HEK293T (cell line): ENCODE measurements at regions not wholly inside any gene's neighbourhood (a gene's known extent, or its start where the extent isn't known, plus 50 kb on each side); places are given as distances from the start of the nearest gene placed in this dataset.

Experiments used
- CTCF ChIA-PET: fragments of 350-600 bp; formaldehyde crosslinking; extraction: SDS; loops from one replicate; lab custom pipeline; 2021; ENCODE audit warnings: antibody characterized with exemption, inconsistent platforms; lab: Yijun Ruan, JAX
- POLR2A ChIA-PET: fragments of 350-600 bp; formaldehyde crosslinking; extraction: SDS; loops from one replicate; lab custom pipeline; 2020; ENCODE audit warnings: antibody characterized with exemption, inconsistent platforms; lab: Yijun Ruan, JAX
- DNase-seq: peaks from one replicate; pipeline ENCODE4 v3.0.0; 2012; ENCODE audit warnings: mixed read lengths; ENCODE audit errors: extremely low spot score
- ARNT ChIP-seq: fragments of 450-650 bp; IDR thresholded peaks from 2 replicates; pipeline ENCODE4 v1.6.1; 2017; ENCODE audit warnings: mild to moderate bottlenecking
- BHLHE40 ChIP-seq: fragments of 450-650 bp; IDR thresholded peaks from 2 replicates; pipeline ENCODE4 v1.6.1; 2016; ENCODE audit warnings: mild to moderate bottlenecking, moderate library complexity, borderline replicate concordance
- CTBP1 ChIP-seq: fragments of 450-650 bp; IDR thresholded peaks from 2 replicates; pipeline ENCODE4 v1.6.1; 2016; ENCODE audit warnings: borderline replicate concordance
- ELF4 ChIP-seq: fragments of 450-650 bp; IDR thresholded peaks from 2 replicates; pipeline ENCODE4 v1.6.1; 2017; ENCODE audit warnings: antibody characterized with exemption
- FOXA1 ChIP-seq: fragments of 450-650 bp; IDR thresholded peaks from 2 replicates; pipeline ENCODE4 v1.6.1; 2016; ENCODE audit warnings: mild to moderate bottlenecking
- FOXK2 ChIP-seq: fragments of 450-650 bp; IDR thresholded peaks from 2 replicates; pipeline ENCODE4 v1.6.1; 2016; ENCODE audit warnings: mild to moderate bottlenecking
- FOXM1 ChIP-seq: fragments of 450-650 bp; IDR thresholded peaks from 2 replicates; pipeline ENCODE4 v1.6.1; 2017; ENCODE audit warnings: mild to moderate bottlenecking, borderline replicate concordance
- HDGF ChIP-seq: fragments of 450-650 bp; IDR thresholded peaks from 2 replicates; pipeline ENCODE4 v1.6.1; 2017; ENCODE audit warnings: antibody characterized with exemption, borderline replicate concordance
- L3MBTL2 ChIP-seq: fragments of 450-650 bp; conservative IDR thresholded peaks from 2 replicates; pipeline ENCODE4 v1.6.1; 2016; ENCODE audit warnings: mild to moderate bottlenecking
- LEF1 ChIP-seq: fragments of 450-650 bp; IDR thresholded peaks from 2 replicates; pipeline ENCODE4 v1.6.1; 2017; ENCODE audit warnings: mild to moderate bottlenecking, borderline replicate concordance
- NFRKB ChIP-seq: fragments of 450-650 bp; IDR thresholded peaks from 2 replicates; pipeline ENCODE4 v1.6.1; 2016; ENCODE audit warnings: mild to moderate bottlenecking, moderate library complexity
- SP1 ChIP-seq: fragments of 450-650 bp; IDR thresholded peaks from 2 replicates; pipeline ENCODE4 v1.6.1; 2017
- SUZ12 ChIP-seq: fragments of 450-650 bp; IDR thresholded peaks from 2 replicates; pipeline ENCODE4 v1.6.1; 2016; ENCODE audit warnings: mild to moderate bottlenecking
- TARDBP ChIP-seq: fragments of 450-650 bp; IDR thresholded peaks from 2 replicates; pipeline ENCODE4 v1.6.1; 2016
- ZNF384 ChIP-seq: fragments of 450-650 bp; IDR thresholded peaks from 2 replicates; pipeline ENCODE4 v1.6.1; 2016
- TF ChIP-seq, protein P1 (sequence below): fragments of 450-650 bp; IDR thresholded peaks from 2 replicates; pipeline ENCODE4 v1.6.1; 2016

DNA sequence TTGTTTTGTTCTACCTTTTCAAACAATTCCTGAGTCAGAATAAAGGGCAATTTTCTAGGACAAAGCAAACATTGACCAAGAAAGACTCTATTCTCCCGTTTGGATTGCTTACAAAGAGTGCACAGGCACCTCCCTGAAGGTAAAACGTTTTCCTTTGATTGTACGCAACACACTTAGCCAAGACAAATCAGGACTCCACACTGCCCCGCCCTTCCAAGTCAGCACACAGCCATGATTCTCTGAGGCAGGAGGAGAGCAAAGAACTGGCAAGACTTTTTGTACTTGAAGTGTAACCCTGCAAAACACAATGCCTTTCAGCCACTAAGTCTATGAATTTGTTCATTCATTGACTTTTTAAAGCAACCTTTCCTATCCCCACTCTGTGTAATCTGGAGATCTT, 85.0 kb upstream of the FAM180A start:
- ChIA-PET POLR2A (no interaction called here), CTCF (no interaction called here)
- DNase-seq: no peak
- TF ChIP-seq LEF1: no peak
- no peak for TF ChIP-seq FOXA1
- TF ChIP-seq FOXK2: no peak
- no peak for TF ChIP-seq SUZ12
- TF ChIP-seq, protein P1, sequence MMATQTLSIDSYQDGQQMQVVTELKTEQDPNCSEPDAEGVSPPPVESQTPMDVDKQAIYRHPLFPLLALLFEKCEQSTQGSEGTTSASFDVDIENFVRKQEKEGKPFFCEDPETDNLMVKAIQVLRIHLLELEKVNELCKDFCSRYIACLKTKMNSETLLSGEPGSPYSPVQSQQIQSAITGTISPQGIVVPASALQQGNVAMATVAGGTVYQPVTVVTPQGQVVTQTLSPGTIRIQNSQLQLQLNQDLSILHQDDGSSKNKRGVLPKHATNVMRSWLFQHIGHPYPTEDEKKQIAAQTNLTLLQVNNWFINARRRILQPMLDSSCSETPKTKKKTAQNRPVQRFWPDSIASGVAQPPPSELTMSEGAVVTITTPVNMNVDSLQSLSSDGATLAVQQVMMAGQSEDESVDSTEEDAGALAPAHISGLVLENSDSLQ: no peak
- TF ChIP-seq TARDBP: no peak
- no peak for TF ChIP-seq HDGF
- no peak for TF ChIP-seq ZNF384
- TF ChIP-seq L3MBTL2: no peak
- TF ChIP-seq FOXM1: no peak
- TF ChIP-seq BHLHE40: no peak
- no peak for TF ChIP-seq CTBP1
- TF ChIP-seq NFRKB: no peak
- TF ChIP-seq ELF4: no peak
- TF ChIP-seq ARNT: no peak
- no peak for TF ChIP-seq SP1

DNA sequence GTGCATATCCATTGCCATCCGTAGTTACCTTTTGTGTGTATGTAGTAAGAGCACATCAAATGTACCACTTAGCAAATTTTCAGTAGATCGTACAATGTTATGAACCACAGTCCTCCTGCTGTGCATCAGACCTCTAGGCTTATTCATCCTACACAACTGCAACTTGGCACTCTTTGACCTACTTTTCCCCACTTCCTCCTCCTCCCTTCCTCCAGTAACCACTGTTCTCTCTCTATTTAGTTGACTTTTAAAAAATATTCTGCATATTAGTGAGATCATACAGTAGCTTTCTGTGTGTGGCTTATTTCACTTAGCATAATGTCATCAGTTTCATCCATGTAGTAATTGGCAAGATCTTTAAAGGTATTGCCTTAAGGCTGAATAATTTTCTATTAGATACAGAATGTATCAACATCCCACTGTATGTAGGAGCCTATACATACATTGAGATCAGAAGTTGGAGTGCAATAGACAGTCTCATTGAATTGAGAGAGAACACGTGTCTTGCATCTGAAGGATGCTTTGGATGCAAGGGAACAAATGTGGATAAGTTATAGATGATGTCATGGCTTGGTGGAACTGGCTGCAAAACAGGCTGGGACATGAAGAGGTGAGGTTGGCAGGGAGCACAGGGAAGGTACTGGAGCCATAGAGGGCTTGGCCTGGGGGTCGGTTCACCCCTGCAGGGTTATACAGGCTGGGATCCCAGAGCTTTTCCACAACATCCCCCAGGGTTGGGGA, 83.0 kb upstream of the FAM180A start:
- TF ChIP-seq FOXK2: no peak
- no peak for TF ChIP-seq NFRKB
- no peak for TF ChIP-seq TARDBP
- TF ChIP-seq, protein P1: no peak
- no peak for TF ChIP-seq CTBP1
- no peak for TF ChIP-seq ELF4
- TF ChIP-seq SUZ12: no peak
- no peak for TF ChIP-seq BHLHE40
- no peak for TF ChIP-seq ARNT
- TF ChIP-seq HDGF: no peak
- TF ChIP-seq FOXA1: no peak
- TF ChIP-seq LEF1: no peak
- TF ChIP-seq FOXM1: no peak
- TF ChIP-seq ZNF384: no peak
- no peak for TF ChIP-seq L3MBTL2
- TF ChIP-seq SP1: no peak
- DNase-seq: no peak
- CTCF ChIA-PET: no interaction called here
- POLR2A ChIA-PET: no interaction called here

DNA sequence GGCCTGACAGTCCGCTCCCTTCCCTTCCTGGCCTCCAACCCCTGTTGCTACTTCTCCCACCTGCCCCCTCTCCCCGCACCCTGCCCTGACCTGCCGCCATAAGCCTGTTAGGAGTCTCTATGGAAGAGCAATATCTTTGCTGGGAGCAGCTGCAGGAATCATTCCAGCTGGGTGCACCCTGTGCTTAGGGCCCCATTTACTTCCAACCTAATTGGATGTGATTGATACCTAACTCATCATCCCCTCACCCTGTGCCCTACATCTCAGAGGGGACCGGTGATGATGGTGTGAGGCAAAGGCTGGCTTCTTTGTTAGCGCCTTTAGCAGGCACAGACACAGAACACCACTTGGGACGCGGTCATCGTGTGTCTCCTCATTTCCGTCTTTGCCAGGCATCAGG, 80.0 kb upstream of the FAM180A start:
- CTCF ChIA-PET: interaction anchor here (0.6 kb wide), 1 partner anchor 645 kb away, joined by 3 read pairs; no protein-coding TSS in a partner anchor
- TF ChIP-seq TARDBP (no peak), ZNF384 (no peak), FOXA1 (no peak), BHLHE40 (no peak), L3MBTL2 (no peak), HDGF (no peak), ARNT (no peak), FOXK2 (no peak), ELF4 (no peak), SP1 (no peak), LEF1 (no peak), CTBP1 (no peak)
- TF ChIP-seq, protein P1: no peak
- DNase-seq: no peak
- POLR2A ChIA-PET: no interaction called here

DNA sequence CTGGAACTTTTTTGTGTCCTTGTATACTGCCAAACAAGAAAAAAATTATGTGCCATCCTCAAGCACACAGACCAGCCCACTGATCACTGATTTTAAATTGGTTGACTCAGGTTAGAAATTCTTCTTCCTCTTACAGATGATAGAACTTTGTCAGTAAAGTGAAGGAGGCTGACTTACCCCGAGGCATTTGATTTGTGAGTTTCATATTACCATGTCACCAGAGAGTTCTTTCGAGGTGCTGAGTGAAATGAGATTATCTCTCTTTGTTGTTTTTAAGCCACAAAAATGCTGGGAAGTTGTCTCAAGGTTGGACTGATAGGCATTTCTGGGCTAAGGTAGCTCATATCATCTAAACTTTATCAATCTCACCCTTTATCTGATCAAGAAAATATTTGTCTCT, 78.8 kb upstream of the FAM180A start:
- POLR2A ChIA-PET: no interaction called here
- no peak for DNase-seq
- CTCF ChIA-PET: no interaction called here
- TF ChIP-seq ZNF384 (no peak), SP1 (no peak), ARNT (no peak), CTBP1 (no peak), ELF4 (no peak)

DNA sequence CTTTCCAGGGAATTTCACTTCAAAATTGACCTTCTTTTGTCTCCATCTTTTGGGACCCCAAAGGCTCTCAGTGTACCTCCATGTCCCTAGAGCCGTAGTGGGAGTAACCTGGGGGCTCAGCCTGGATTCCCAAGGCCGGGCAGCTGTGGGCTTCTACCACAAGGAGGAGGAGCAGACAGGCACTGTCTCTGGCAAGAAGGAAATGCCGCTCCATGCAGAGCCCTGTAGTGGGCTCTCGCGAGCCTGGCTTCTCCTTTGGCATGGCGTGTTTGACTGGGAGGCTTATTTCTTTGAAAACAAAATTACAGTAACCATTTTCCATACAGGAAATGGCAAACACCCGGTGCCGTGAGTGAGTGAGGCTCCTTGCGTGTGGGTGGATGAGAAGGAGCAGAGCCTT, 76.8 kb upstream of the FAM180A start:
- ChIA-PET CTCF (no interaction called here), POLR2A (no interaction called here)
- no peak for DNase-seq
- TF ChIP-seq, protein P1: no peak
- TF ChIP-seq BHLHE40: no peak
- TF ChIP-seq ARNT: no peak
- TF ChIP-seq FOXK2: no peak
- TF ChIP-seq L3MBTL2: no peak
- no peak for TF ChIP-seq FOXM1
- TF ChIP-seq TARDBP: no peak
- no peak for TF ChIP-seq FOXA1
